Right atrium auricular region (tissue), 2 donors: ENCODE measurements at regions not wholly inside any gene's neighbourhood (a gene's known extent, or its start where the extent isn't known, plus 50 kb on each side); places are given as distances from the start of the nearest gene placed in this dataset.

ENCODE experiments used
- DNase-seq: peaks from one replicate; pipeline ENCODE4 v3.0.0-alpha.2; 2019; ENCODE audit warnings: low spot score
- H3K27ac ChIP-seq, 2 donors: fragments of 200-600 bp; sonication (generic); 1 replicate in 1 of 2; 2 replicates in 1 of 2; pipeline ENCODE4 v1.5.1; 2016 to 2019
- H3K27me3 ChIP-seq, 2 donors: fragments of 200-600 bp; sonication (generic); one replicate each; pipeline versions ENCODE4 v1.5.1 to v1.6.0; 2017 to 2019
- H3K36me3 ChIP-seq: fragments of 200-600 bp; sonication (generic); one replicate; pipeline ENCODE4 v1.5.1; 2016
- H3K4me1 ChIP-seq, 2 donors: fragments of 200-600 bp; sonication (generic); one replicate each; pipeline versions ENCODE4 v1.5.1 to v1.6.0; 2017 to 2019
- H3K4me3 ChIP-seq, 2 donors: fragments of 200-600 bp; sonication (generic); 1 replicate in 1 of 2; 2 replicates in 1 of 2; pipeline ENCODE4 v1.5.1; 2017 to 2019; ENCODE audit warnings: mild to moderate bottlenecking in 1 of 2, moderate library complexity in 1 of 2
- H3K9me3 ChIP-seq, 2 donors: fragments of 200-600 bp; sonication (generic); one replicate each; pipeline ENCODE4 v1.5.1; 2019
- TF ChIP-seq, protein P1 (sequence below), 2 donors: fragments of 200-600 bp; sonication (generic); IDR thresholded peaks; one replicate each; pipeline ENCODE4 v1.5.1; 2019; ENCODE audit warnings: antibody characterized with exemption in 2 of 2

DNA sequence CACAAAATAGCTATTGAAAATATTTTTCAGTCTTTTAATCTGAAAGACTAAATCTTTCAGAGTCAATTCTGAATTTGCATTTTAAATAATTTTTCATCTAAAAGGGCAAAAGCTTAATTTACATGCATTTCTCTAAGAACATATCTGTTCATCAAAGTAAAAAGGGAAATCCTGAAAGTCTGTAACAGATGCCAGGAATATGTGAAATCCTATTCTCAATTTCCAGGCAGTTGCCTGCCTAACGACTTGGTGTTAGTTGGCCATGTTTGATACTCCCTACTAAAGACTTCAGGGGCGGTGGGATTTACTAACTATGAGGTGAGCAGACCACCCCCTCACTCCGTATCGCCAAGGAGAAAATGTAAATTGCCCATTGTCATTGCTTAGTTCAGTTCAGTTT lies 136.8 kb downstream of the KIT start:
- Histone ChIP-seq H3K4me1 (no peaks in the 10 kb centered on the region), H3K27ac (no peak overlapping the region), H3K27me3 (no peaks in the 10 kb centered on the region), H3K9me3 (no peaks in the 10 kb centered on the region), H3K36me3 (no peaks in the 10 kb centered on the region), H3K4me3 (no peak overlapping the region)
- DNase-seq, result no peak
- TF ChIP-seq, protein P1, sequence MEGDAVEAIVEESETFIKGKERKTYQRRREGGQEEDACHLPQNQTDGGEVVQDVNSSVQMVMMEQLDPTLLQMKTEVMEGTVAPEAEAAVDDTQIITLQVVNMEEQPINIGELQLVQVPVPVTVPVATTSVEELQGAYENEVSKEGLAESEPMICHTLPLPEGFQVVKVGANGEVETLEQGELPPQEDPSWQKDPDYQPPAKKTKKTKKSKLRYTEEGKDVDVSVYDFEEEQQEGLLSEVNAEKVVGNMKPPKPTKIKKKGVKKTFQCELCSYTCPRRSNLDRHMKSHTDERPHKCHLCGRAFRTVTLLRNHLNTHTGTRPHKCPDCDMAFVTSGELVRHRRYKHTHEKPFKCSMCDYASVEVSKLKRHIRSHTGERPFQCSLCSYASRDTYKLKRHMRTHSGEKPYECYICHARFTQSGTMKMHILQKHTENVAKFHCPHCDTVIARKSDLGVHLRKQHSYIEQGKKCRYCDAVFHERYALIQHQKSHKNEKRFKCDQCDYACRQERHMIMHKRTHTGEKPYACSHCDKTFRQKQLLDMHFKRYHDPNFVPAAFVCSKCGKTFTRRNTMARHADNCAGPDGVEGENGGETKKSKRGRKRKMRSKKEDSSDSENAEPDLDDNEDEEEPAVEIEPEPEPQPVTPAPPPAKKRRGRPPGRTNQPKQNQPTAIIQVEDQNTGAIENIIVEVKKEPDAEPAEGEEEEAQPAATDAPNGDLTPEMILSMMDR (IDR thresholded peaks at IDR 0.05), result no peak

DNA sequence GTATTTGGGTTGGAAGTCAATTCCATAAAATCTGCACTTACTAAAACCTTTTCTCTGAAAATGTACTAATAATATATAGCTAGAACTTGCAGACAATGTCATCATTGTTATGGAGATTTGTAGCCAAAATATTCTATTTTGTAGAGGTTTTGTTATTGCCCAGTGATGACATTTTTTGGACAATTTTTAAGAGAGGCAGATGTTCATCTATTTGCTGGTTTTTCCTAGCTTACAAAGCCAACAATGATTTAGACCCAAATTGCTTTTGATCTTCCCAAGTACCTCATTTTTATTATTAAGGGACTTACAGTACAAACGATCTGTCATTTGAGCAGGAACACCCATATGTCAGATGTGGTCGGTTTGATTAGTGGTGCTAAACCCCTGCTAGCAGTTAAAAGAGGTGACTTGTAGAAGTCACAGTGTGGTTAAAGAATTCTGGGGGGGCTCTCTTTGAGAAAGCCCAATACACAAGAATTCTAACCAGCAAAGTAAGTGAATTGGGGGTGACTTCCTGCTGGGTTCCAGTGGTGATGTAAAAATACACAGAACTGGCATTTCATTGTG lies 136.2 kb downstream of the KIT start:
- no peak for DNase-seq
- no peaks in the 10 kb centered on the region for H3K36me3 ChIP-seq
- no peak overlapping the region for H3K27ac ChIP-seq
- H3K9me3 ChIP-seq, result no peaks in the 10 kb centered on the region
- no peak overlapping the region for H3K4me3 ChIP-seq
- no peaks in the 10 kb centered on the region for H3K4me1 ChIP-seq
- no peaks in the 10 kb centered on the region for H3K27me3 ChIP-seq
- TF ChIP-seq, protein P1 (IDR thresholded peaks at IDR 0.05), result no peak
